ENCODE measurements at regions not wholly inside any gene's neighbourhood (a gene's known extent, or its start where the extent isn't known, plus 50 kb on each side); places are given as distances from the start of the nearest gene placed in this dataset.
A peak's percentile ranks its signal among the peaks of the same experiment; 100 is the strongest.
"Not testable (repeated sequence)": the region's sequence is repeated elsewhere in the genome, so short reads cannot be mapped to it uniquely, and the experiment has no call there.

- TF ChIP-seq SP1 (IDR thresholded peaks at IDR 0.05; ENCODE audit: low read depth, low read length) = no peak
- TF ChIP-seq SIN3A (conservative IDR thresholded peaks at IDR 0.05 in 1 of 2, IDR thresholded peaks at IDR 0.05 in 1 of 2; ENCODE audit: low read depth in 1 of 2, low read length in 2 of 2) = no peak
- no peak for TF ChIP-seq CHD2 (IDR thresholded peaks at IDR 0.05; ENCODE audit: low read length)
- TF ChIP-seq ZNF274 (IDR thresholded peaks at IDR 0.05; ENCODE audit: borderline replicate concordance, extremely low read depth, low read length) = no peak
- no peak for TF ChIP-seq TEAD4 (IDR thresholded peaks at IDR 0.05; ENCODE audit: low read depth, low read length)
- TF ChIP-seq CREB1 (IDR thresholded peaks at IDR 0.05) = no peak
- no peak for TF ChIP-seq YY1 (IDR thresholded peaks at IDR 0.05; ENCODE audit: low read depth, low read length)
- TF ChIP-seq ATF3 (IDR thresholded peaks at IDR 0.05; ENCODE audit: insufficient read depth, low read depth, low read length) = no peak
Observed at GRCh38 chr1:144101397-144102045, 129.7 kb upstream of the FAM72C start (continued).

- H3K23ac ChIP-seq (ENCODE audit: insufficient read length); H3K27ac ChIP-seq (ENCODE audit: low read depth, low read length); H2BK5ac ChIP-seq (ENCODE audit: low read depth, low read length); H4K91ac ChIP-seq (replicated peaks; ENCODE audit: insufficient read length, low read length); FAIRE-seq; H3K36me3 ChIP-seq (ENCODE audit: control insufficient read depth in 2 of 4, insufficient read depth in 4 of 4, low read length in 3 of 4); H3K4me2 ChIP-seq (ENCODE audit: insufficient read depth in 1 of 2, low read depth in 2 of 2, low read length in 2 of 2); H2BK120ac ChIP-seq (replicated peaks; ENCODE audit: low read depth, low read length); POLR2A ChIA-PET (ENCODE audit: partially characterized antibody); H2BK12ac ChIP-seq (ENCODE audit: low read depth, low read length); H3K56ac ChIP-seq (replicated peaks; ENCODE audit: insufficient read length, low read depth, low read length); H3K23me2 ChIP-seq (ENCODE audit: low read depth, low read length); H3K9ac ChIP-seq (replicated peaks in 1 of 4; ENCODE audit: extremely low read depth in 1 of 4, low read depth in 3 of 4, low read length in 3 of 4); H2AK5ac ChIP-seq (ENCODE audit: low read depth, low read length); H3K79me2 ChIP-seq (ENCODE audit: control insufficient read depth in 1 of 2, insufficient read depth in 2 of 2, low read length in 2 of 2); H2AFZ ChIP-seq (ENCODE audit: low read length); H3K79me1 ChIP-seq (ENCODE audit: low read depth, low read length); H3K14ac ChIP-seq (ENCODE audit: insufficient read length); H2BK15ac ChIP-seq (ENCODE audit: low read length); H3K4ac ChIP-seq (replicated peaks; ENCODE audit: insufficient read length, low read depth, low read length); CTCF ChIA-PET (ENCODE audit: partially characterized antibody); H2BK20ac ChIP-seq (ENCODE audit: low read length); H3K27me3 ChIP-seq (replicated peaks in 1 of 4; ENCODE audit: control insufficient read depth in 3 of 4, extremely low read depth in 1 of 4, insufficient read depth in 3 of 4, low read length in 3 of 4); H3K9me3 ChIP-seq (ENCODE audit: insufficient read depth in 2 of 2, low read depth in 1 of 2, low read length in 1 of 2); H4K8ac ChIP-seq (ENCODE audit: extremely low read depth, insufficient read depth, low read length); H4K20me1 ChIP-seq (replicated peaks in 1 of 2; ENCODE audit: control insufficient read depth in 1 of 2, insufficient read depth in 2 of 2, low read length in 2 of 2); H3K4me1 ChIP-seq (replicated peaks in 1 of 4; ENCODE audit: control insufficient read depth in 3 of 4, insufficient read depth in 4 of 4, low read length in 3 of 4); H3K18ac ChIP-seq (ENCODE audit: extremely low read depth, low read length); H3K4me3 ChIP-seq (ENCODE audit: extremely low read depth in 1 of 4, insufficient read depth in 2 of 4, low read depth in 3 of 4, low read length in 4 of 4); H4K5ac ChIP-seq (ENCODE audit: insufficient read length, low read depth, low read length): not testable (repeated sequence)
- DNase-seq (ENCODE audit: low read depth in 1 of 2, low spot score in 2 of 2) = peak in 1 of 2 experiments; percentile 42
- WGBS, 2 experiments (ENCODE audit: extremely low coverage in 1 of 2, insufficient coverage in 1 of 2, insufficient read length in 1 of 2, insufficient replicate concordance in 2 of 2, low coverage in 1 of 2, low lambda C conversion rate in 2 of 2, missing lambda C conversion rate in 1 of 2) = 2% methylated on average over 23 of the region's 93 CpGs; no CpG with 5 or more reads in 1 of the 2 experiments
Observed at GRCh38 chr1:144077167-144077841, 105.5 kb upstream of the FAM72C start.
